Heart left ventricle (tissue), 13 donors: ENCODE measurements at regions not wholly inside any gene's neighbourhood (a gene's known extent, or its start where the extent isn't known, plus 50 kb on each side); places are given as distances from the start of the nearest gene placed in this dataset.

Experiments
- CTCF ChIP-seq, 12 donors: fragments of 200-600 bp; sonication (generic) in 4 of 12; IDR thresholded peaks; one replicate each; pipeline versions ENCODE4 v1.5.0 to v1.8.0; 2018 to 2022; ENCODE audit warnings: antibody characterized with exemption in 12 of 12, mild to moderate bottlenecking in 5 of 12
- POLR2A ChIP-seq, 2 donors: fragments of 450-650 bp; IDR thresholded peaks; one replicate each; pipeline ENCODE4 v1.6.1; 2017; ENCODE audit warnings: antibody characterized with exemption in 2 of 2, mild to moderate bottlenecking in 2 of 2, moderate library complexity in 2 of 2
- donor health status: ischemic (EF 13 %, LVEDD 7.1; RV severe dilation, severe dysfunction).
- donor health status: DM: no; HTN: yes; CAD: no.
- donor health status: DM: no; HTN: no; CAD: no.
- donor health status: ischemic (EF 25% LVEDD 6.9; RV normal size, moderate dysfunction).
- donor health status: ischemic (EF 25% LVEDD 5.7; RV mildly dilated, moderate dysfunction).
- donor health status: ischemic (EF 35%, LVEDD 5.7; RV mildly dilated, moderate dysfunction).
- donor health status: nonischemic (EF 11% LVEDD 7.7; RV severe dilation, severe dysfunction).
- donor health status: DM: yes; HTN: yes; CAD: no.
- donor health status: PGD.
- donor health status: ischemic (EF 29% LVEDD 5.4; RV normal size, mild dysfunction).
- donor health status: nonischemic (EF 23%, LVEDD 6.1; RV moderate dilation, normal function).

DNA sequence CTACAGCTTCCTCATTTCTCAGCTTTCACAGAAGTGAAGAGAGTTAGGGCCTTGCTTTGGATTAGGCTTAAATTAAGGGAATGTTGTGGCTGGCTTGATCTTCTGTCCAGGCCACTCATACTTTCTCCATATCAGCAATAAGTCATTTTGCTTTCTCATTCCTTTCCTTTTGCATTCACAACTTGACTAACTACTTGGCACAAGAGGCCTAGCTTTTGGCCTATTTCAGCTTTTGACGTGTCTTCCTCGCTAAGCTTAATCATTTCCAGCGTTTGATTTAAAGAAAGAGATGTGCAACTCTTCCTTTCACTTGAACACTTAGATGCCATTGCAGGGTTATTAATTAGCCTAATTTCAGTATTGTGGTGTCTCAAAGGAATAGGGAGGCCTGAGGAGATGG lies 712.0 kb downstream of the INHBA start:
- TF ChIP-seq CTCF (IDR thresholded peaks at IDR 0.05) (no peak), POLR2A (IDR thresholded peaks at IDR 0.05) (no peak)
